MM.1S (cell line): ENCODE measurements at regions not wholly inside any gene's neighbourhood (a gene's known extent, or its start where the extent isn't known, plus 50 kb on each side); places are given as distances from the start of the nearest gene placed in this dataset.

Experiments
- EZH2 ChIP-seq: fragments of 300-600 bp; sonication (generic); optimal IDR thresholded peaks from 2 replicates; pipeline ENCODE3; 2017; ENCODE audit warnings: low read depth, mild to moderate bottlenecking, antibody characterized with exemption, low read length, mixed read lengths
- TF ChIP-seq, protein P1 (sequence below): fragments of 300-600 bp; sonication (generic); IDR thresholded peaks from 2 replicates; pipeline ENCODE4 v1.5.1; 2016; ENCODE audit warnings: antibody characterized with exemption, low read length, mixed read lengths

DNA sequence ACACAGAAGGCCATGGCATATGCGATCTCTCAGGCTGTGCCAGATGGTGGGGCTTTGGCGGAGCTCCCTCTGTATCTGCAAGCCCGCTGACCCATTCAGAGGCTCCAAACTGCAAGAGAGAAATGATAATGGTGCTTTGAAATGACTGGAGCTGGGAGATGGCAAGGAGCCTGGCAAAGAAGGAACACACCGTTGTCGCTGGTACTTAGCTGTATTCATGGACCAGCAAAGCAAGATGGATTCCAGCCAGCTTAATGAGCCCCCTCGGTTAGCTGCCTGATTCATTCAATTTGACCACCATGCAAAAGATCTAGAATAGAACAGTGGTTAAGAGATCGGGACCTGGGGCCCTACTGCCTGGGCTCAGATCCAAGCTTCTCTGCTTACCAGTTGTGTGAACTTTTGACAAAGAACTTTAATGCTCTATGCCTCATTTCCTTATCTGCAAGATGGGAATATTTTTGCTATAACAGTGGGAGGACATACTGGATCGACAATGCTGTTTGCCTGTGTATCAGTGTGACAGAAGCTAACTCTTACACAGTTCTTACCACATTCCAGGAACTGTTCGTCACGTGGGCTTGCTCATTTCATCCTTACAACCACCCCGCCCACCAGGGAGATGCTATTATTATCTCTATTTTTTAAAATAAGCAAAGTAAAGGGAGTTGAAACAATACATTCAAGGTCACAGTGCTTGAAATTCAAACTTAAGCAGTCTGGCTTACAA, 317.8 kb upstream of the SULF2 start:
- TF ChIP-seq, protein P1, sequence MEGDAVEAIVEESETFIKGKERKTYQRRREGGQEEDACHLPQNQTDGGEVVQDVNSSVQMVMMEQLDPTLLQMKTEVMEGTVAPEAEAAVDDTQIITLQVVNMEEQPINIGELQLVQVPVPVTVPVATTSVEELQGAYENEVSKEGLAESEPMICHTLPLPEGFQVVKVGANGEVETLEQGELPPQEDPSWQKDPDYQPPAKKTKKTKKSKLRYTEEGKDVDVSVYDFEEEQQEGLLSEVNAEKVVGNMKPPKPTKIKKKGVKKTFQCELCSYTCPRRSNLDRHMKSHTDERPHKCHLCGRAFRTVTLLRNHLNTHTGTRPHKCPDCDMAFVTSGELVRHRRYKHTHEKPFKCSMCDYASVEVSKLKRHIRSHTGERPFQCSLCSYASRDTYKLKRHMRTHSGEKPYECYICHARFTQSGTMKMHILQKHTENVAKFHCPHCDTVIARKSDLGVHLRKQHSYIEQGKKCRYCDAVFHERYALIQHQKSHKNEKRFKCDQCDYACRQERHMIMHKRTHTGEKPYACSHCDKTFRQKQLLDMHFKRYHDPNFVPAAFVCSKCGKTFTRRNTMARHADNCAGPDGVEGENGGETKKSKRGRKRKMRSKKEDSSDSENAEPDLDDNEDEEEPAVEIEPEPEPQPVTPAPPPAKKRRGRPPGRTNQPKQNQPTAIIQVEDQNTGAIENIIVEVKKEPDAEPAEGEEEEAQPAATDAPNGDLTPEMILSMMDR, result no peak
- TF ChIP-seq EZH2, result no peak
